GM21367 (cell line): ENCODE measurements at regions not wholly inside any gene's neighbourhood (a gene's known extent, or its start where the extent isn't known, plus 50 kb on each side); places are given as distances from the start of the nearest gene placed in this dataset.
"Not testable (repeated sequence)": the region's sequence is repeated elsewhere in the genome, so short reads cannot be mapped to it uniquely, and the experiment has no call there.

Experiments used
- ATAC-seq: cut with Tn5 transposase; IDR thresholded peaks from one replicate; pipeline ENCODE4 v1.9.1; 2021; ENCODE audit not compliant: unreplicated experiment

GRCh38 chr4:114399105-114399504, 199.5 kb upstream of the UGT8 start:
- ATAC-seq: no peak

- ATAC-seq: no peak
Measured at GRCh38 chr4:114400531-114400930, 198.1 kb upstream of the UGT8 start.

GRCh38 chr4:114401483-114401882, 197.1 kb upstream of the UGT8 start:
- ATAC-seq: no peak

DNA sequence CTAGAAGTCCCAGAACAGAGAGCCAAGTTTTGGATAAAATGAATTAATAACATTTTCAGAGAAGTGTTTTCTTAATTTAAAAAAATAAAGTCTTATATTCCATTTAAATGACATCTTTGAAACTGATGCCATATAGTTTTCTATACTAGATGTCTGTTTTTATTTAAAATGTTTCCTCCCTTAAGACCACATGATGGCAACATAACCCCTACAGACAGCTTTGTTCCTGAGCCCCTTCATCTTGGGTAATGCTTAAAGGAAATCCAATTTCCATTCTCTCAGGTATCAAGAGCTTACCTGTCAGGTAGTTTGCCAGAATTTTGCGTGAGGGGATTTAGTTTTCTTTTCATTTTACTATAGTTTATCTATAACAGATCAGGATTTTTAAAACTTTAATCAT, 181.4 kb upstream of the UGT8 start:
- no peak for ATAC-seq

GRCh38 chr4:114420069-114420468, 178.5 kb upstream of the UGT8 start:
- ATAC-seq: no peak

GRCh38 chr4:114423582-114423981, 175.0 kb upstream of the UGT8 start:
- ATAC-seq: peak; percentile 89

- ATAC-seq: no peak
Measured at GRCh38 chr4:114435116-114435515, 163.5 kb upstream of the UGT8 start.

DNA sequence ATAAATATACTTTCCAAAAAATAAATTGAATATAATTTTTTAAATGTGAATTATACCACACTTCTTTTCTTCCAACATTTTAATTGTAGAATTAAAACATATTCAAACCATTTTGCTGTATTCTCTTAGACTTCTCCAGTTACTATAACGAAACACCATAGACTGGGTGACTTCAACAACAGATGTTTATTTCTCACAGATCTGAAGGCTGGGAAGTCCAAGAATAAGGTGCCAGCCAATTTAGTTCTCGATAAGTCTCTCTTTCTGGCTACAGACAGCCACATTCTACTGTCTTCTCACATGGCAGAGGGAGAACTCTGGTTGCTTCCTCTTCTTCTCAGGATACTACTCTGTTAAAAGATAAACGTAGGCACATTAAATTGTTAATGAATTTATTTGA, 155.8 kb upstream of the UGT8 start:
- no peak for ATAC-seq

DNA sequence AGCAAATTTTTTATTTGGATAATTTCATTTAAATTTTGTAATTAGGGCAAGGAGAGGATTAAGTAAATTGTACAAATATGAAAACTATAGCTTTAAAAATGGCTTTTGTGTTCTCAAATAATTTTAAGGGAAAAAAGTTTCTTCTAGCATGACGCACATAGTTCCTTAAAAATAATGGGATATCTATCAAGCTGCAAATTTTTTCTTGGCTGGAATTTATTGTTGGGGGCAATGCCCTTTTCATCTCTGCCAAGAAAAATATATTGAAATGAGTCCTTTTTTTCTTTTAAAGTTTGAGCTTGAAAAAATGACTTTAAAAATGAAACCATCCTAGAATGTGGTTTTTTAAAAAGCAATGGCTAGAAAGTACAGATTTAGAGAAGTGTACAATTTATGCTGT, 154.4 kb upstream of the UGT8 start:
- no peak for ATAC-seq

GRCh38 chr4:114447963-114448516, 150.6 kb upstream of the UGT8 start:
- not testable (repeated sequence) for ATAC-seq

DNA sequence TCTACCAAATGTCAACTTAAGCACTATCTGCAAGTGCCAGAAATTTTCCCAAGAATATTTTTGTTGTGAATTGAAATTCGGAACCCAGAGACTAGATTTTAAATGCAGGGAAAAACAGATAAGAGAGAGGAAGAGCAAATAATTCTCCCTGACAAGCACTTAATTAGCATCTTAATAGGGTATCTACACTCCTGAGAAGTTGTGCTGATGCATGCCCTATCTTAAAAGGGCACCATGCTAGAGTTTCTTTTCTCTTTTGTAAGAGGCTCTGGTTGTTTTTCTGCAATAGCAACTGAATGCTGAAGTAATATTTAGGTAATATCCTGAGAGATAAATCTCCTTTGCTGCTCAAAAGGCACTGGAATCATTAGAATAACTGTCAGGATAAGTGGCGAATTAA, 139.9 kb upstream of the UGT8 start:
- ATAC-seq: no peak

DNA sequence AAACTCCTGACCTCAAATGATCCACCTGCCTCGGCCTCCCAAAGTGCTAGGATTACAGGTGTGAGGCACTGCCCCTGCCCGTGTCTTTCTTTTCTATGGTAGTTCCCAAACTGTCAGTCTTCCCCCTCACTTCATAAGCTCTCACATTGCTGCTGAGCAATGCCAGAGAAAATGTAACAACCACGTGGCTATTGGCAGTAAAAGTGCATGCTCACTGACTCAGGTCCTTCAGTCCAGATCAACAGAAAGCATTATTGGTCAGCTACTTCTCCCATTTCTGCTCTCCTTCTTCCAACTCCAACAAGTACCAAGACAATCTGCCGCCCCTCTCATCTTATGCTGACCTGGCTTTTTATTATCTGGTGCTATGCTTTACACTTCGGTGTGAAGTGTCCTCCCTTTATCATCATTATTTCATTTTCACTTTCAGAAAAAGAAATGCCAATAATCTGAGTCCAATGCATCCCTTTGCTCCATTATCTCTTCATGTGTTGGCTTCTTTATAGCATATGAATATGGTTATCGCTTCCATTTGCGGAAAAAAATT, 133.8 kb upstream of the UGT8 start:
- no peak for ATAC-seq

GRCh38 chr4:114465766-114466165, 132.8 kb upstream of the UGT8 start:
- no peak for ATAC-seq

GRCh38 chr4:114466299-114466698, 132.3 kb upstream of the UGT8 start:
- ATAC-seq: no peak

- ATAC-seq: no peak
Measured at GRCh38 chr4:114472269-114473032, 126.2 kb upstream of the UGT8 start.

GRCh38 chr4:114474188-114474800, 124.3 kb upstream of the UGT8 start:
- no peak for ATAC-seq

GRCh38 chr4:114476310-114476709, 122.3 kb upstream of the UGT8 start:
- no peak for ATAC-seq

DNA sequence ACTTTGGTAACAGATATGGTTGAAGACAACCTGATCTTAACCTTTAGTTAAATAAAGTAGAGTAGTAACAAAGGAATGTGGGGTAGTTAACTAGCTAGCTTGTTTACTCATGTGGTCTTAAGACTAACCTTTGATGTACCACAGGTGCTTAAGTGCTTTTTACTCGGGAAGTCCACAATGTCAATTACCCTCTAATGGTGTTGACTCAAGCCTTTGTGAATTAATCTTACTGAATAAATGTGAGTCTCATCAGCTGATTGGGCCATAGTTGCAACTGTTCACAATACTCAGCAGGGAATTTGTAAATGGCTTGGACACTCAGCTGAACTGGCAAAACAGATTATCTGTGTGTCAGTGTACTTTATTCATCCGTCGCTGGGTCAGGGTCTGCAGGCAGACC, 119.0 kb upstream of the UGT8 start:
- no peak for ATAC-seq

DNA sequence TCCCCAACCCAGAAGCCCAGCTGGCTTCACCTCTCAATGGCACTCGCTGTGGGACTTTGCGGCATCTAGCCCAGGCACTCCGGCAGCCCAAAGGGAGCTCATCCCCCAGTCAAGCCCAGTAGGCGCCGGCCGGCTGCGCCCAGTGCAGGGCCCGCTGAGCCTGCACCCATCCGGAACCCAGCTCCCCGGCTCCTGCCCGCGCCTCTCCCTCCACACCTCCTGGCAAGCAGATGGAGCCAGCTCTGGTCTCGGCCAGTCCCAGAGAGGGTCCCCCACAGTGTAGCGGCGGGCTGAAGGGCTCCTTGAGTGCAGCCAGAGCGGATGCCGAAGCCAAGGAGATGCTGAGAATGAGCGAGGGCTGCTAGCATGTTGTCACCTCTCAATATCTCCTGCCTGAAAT, 116.8 kb upstream of the UGT8 start:
- no peak for ATAC-seq

DNA sequence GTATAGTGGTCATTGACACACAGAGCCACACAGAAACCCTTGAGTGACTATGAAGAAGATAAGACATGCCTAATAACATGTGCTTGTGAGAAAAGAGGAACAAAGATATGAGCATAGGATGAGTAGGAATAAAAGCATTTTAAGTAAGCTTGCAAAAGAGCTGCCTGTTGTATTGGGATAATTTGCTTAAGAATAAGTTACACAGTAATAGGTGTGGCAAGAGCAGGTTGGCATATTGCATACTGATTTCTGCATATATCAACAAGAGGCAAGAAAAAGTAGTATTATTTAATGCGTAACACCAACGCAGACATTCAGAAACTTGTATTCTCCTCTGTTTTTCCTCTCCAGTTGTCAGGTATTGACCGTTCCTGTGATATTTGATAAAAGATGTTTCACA, 111.5 kb upstream of the UGT8 start:
- ATAC-seq: no peak

DNA sequence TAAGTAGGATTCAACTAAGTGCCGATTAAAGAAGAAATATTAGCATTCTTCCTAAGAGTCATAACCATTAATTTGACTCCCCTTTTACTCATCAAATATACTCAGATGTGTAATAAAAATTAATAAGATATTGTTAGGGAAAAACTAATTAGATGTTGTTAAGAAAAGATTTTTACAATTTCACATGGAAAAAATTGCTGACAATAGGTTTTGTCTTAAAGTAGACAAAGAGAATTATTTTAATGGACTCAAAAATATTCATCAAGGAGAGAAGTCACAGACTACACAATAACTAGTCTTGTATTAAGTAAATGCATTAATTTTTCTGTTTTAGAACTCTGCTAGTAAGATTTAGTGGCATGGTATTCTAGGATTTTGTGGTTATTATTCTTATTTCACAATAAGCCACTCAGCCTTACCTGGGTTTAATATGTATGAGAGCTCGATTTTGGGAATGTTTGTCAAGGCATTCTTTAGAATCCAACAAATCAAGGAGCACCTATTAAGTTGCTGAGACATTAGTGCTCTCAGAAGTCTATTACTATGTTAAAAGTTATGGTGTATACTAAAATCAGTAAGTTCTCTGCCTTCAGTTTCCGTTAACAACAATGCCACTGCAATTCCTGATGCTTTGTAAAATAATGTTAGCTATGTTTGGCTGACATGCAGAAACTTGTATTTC, 110.2 kb upstream of the UGT8 start:
- no peak for ATAC-seq
